ENCODE measurements at regions not wholly inside any gene's neighbourhood (a gene's known extent, or its start where the extent isn't known, plus 50 kb on each side); places are given as distances from the start of the nearest gene placed in this dataset.

GRCh38 chr2:15711126-15711860 is 119.6 kb downstream of the DDX1 start:
- intact Hi-C loops (cut with micrococcal nuclease; ENCODE audit: unreplicated experiment) (no loop called here), in situ Hi-C loops (cut with HindIII; ENCODE audit: low pct_unique_long_range_greater_than_20kb, low sequenced_read_pairs) (no loop called here)
- DNase-seq (ENCODE audit: low read depth, low spot score) (no peak), ATAC-seq (no peak)
- Histone ChIP-seq H3K36me3 (ENCODE audit: control insufficient read depth, insufficient read depth, low read length) (no peaks in the 10 kb centered on the region), H3K27ac (ENCODE audit: low read length) (no peak overlapping the region), H3K4me1 (ENCODE audit: control insufficient read depth, insufficient read depth, low read length) (no peaks in the 10 kb centered on the region), H3K9me3 (ENCODE audit: control insufficient read depth, insufficient read depth, low read depth, low read length) (no peaks in the 10 kb centered on the region), H3K27me3 (ENCODE audit: control insufficient read depth, insufficient read depth, low read length) (no peaks in the 10 kb centered on the region), H3K4me3 (ENCODE audit: low read depth in 2 of 2, low read length in 2 of 2) (no peak overlapping the region)
- POLR2A ChIA-PET: no interaction called here
- no peak for TF ChIP-seq TCF7L2 (IDR thresholded peaks at IDR 0.05; ENCODE audit: low read depth, low read length)
- no peak for TF ChIP-seq SIN3A (IDR thresholded peaks at IDR 0.05; ENCODE audit: borderline replicate concordance, insufficient read depth, low read depth, low read length)
- TF ChIP-seq CTCF (IDR thresholded peaks at IDR 0.05): no peak
- no peak for TF ChIP-seq REST (IDR thresholded peaks at IDR 0.05; ENCODE audit: insufficient read depth in 1 of 2, low read depth in 2 of 2, low read length in 1 of 2)
- no TSS peak for BruUV-seq (replicated peaks)
- CTCF ChIA-PET: no interaction called here

- H3K27me3 ChIP-seq (ENCODE audit: control insufficient read depth, insufficient read depth, low read length): no peaks in the 10 kb centered on the region
- BruUV-seq (replicated peaks): no TSS peak
- H3K4me3 ChIP-seq (ENCODE audit: low read depth in 2 of 2, low read length in 2 of 2): no peak overlapping the region
- ATAC-seq: no peak
- TF ChIP-seq CTCF (IDR thresholded peaks at IDR 0.05): no peak
- no peak for TF ChIP-seq REST (IDR thresholded peaks at IDR 0.05; ENCODE audit: insufficient read depth in 1 of 2, low read depth in 2 of 2, low read length in 1 of 2)
- TF ChIP-seq TCF7L2 (IDR thresholded peaks at IDR 0.05; ENCODE audit: low read depth, low read length): no peak
- TF ChIP-seq POLR2AphosphoS5 (IDR thresholded peaks at IDR 0.05; ENCODE audit: low read depth, low read length): no peak
- TF ChIP-seq SIN3A (IDR thresholded peaks at IDR 0.05; ENCODE audit: borderline replicate concordance, insufficient read depth, low read depth, low read length): no peak
- POLR2A ChIA-PET: no interaction called here
- H3K4me1 ChIP-seq (ENCODE audit: control insufficient read depth, insufficient read depth, low read length): no peaks in the 10 kb centered on the region
- intact Hi-C loops (cut with micrococcal nuclease; ENCODE audit: unreplicated experiment): no loop called here
- H3K27ac ChIP-seq (ENCODE audit: low read length): no peak overlapping the region
- CTCF ChIA-PET: no interaction called here
- no peak for DNase-seq (ENCODE audit: low read depth, low spot score)
- no peaks in the 10 kb centered on the region for H3K9me3 ChIP-seq (ENCODE audit: control insufficient read depth, insufficient read depth, low read depth, low read length)
- in situ Hi-C loops (cut with HindIII; ENCODE audit: low pct_unique_long_range_greater_than_20kb, low sequenced_read_pairs): no loop called here
- no peaks in the 10 kb centered on the region for H3K36me3 ChIP-seq (ENCODE audit: control insufficient read depth, insufficient read depth, low read length)
Measured at GRCh38 chr2:15712551-15713342, 121.1 kb downstream of the DDX1 start.
